ENCODE measurements at regions not wholly inside any gene's neighbourhood (a gene's known extent, or its start where the extent isn't known, plus 50 kb on each side); places are given as distances from the start of the nearest gene placed in this dataset.
"Not testable (repeated sequence)": the region's sequence is repeated elsewhere in the genome, so short reads cannot be mapped to it uniquely, and the experiment has no call there.

DNA sequence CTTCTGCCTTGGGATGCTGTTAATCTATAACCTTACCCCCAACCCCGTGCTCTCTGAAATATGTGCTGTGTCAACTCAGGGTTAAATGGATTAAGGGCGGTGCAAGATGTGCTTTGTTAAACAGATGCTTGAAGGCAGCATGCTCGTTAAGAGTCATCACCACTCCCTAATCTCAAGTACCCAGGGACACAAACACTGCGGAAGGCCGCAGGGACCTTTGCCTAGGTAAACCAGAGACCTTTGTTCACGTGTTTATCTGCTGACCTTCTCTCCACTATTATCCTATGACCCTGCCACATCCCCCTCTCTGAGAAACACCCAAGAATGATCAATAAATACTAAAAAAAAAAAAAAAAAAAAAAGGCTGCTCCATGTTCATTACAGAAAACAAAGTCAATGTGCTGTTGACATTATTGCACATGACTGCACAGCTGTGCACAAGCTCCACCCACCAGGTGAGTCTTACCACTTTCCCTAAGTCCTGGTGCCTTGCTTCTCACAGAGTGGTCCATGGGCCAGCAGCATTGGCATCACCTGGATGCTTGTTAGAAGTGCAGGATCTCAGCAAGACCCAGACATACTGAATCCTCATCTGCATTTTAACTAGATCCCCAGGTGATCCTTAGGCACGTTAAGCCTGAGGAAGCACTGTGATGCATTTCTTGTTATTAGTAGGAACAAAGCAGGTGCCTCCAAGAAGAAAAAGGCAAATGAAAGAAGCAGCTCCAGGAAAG lies 127.0 kb downstream of the TMX1 start:
- not testable (repeated sequence) for H3K4me1 Mint-ChIP-seq (ENCODE audit: low read depth); H3K9me3 Mint-ChIP-seq (ENCODE audit: low read depth)

DNA sequence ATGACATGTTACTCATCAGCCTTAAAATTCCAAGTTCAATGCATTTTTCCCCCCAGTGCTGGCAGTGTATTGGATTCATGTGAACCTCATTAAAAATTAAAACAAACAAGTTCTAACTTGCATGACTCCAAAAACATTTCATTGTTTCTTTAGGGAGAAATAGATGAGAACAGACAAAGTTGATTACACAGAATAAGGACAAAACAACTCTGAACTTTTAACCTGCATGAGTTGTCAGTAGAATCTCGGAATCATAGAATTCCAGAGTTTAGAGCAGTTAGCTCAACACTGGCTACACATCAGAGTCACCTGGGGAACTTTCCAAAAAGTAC lies 127.5 kb downstream of the TMX1 start:
- Mint-ChIP-seq H3K27me3 (peaks cover 7% of the 10 kb centered on the region), H3K4me3 (no peak overlapping the region), H3K36me3 (no peaks in the 10 kb centered on the region), H3K9me3 (ENCODE audit: low read depth) (no peaks in the 10 kb centered on the region), H3K4me1 (ENCODE audit: low read depth) (no peaks in the 10 kb centered on the region), H3K27ac (no peak overlapping the region)

More for the DNA sequence above, 127.0 kb downstream of the TMX1 start:
- H3K4me3 Mint-ChIP-seq, H3K27me3 Mint-ChIP-seq, H3K27ac Mint-ChIP-seq, H3K36me3 Mint-ChIP-seq: not testable (repeated sequence)

GRCh38 chr14:51368721-51369163 lies 128.7 kb downstream of the TMX1 start:
- peaks cover 9% of the 10 kb centered on the region for H3K27me3 Mint-ChIP-seq
- no peak overlapping the region for H3K27ac Mint-ChIP-seq
- H3K4me1 Mint-ChIP-seq (ENCODE audit: low read depth) = no peaks in the 10 kb centered on the region
- H3K36me3 Mint-ChIP-seq = no peaks in the 10 kb centered on the region
- no peaks in the 10 kb centered on the region for H3K9me3 Mint-ChIP-seq (ENCODE audit: low read depth)
- no peak overlapping the region for H3K4me3 Mint-ChIP-seq

- Mint-ChIP-seq H3K27me3 (peaks cover 9% of the 10 kb centered on the region), H3K4me1 (ENCODE audit: low read depth) (no peaks in the 10 kb centered on the region), H3K27ac (no peak overlapping the region), H3K36me3 (no peaks in the 10 kb centered on the region), H3K4me3 (no peak overlapping the region), H3K9me3 (ENCODE audit: low read depth) (no peaks in the 10 kb centered on the region)
Observed at GRCh38 chr14:51369814-51370213, 129.8 kb downstream of the TMX1 start.

- H3K4me1 Mint-ChIP-seq (ENCODE audit: low read depth) = no peaks in the 10 kb centered on the region
- H3K27me3 Mint-ChIP-seq = peaks cover 9% of the 10 kb centered on the region
- no peaks in the 10 kb centered on the region for H3K9me3 Mint-ChIP-seq (ENCODE audit: low read depth)
- H3K4me3 Mint-ChIP-seq = no peak overlapping the region
- no peak overlapping the region for H3K27ac Mint-ChIP-seq
- H3K36me3 Mint-ChIP-seq = no peaks in the 10 kb centered on the region
Observed at GRCh38 chr14:51370758-51371386, 130.8 kb downstream of the TMX1 start.

GRCh38 chr14:51377186-51377585 lies 137.1 kb downstream of the TMX1 start:
- H3K9me3 Mint-ChIP-seq (ENCODE audit: low read depth); H3K4me1 Mint-ChIP-seq (ENCODE audit: low read depth); H3K36me3 Mint-ChIP-seq; H3K27ac Mint-ChIP-seq; H3K27me3 Mint-ChIP-seq; H3K4me3 Mint-ChIP-seq: not testable (repeated sequence)

DNA sequence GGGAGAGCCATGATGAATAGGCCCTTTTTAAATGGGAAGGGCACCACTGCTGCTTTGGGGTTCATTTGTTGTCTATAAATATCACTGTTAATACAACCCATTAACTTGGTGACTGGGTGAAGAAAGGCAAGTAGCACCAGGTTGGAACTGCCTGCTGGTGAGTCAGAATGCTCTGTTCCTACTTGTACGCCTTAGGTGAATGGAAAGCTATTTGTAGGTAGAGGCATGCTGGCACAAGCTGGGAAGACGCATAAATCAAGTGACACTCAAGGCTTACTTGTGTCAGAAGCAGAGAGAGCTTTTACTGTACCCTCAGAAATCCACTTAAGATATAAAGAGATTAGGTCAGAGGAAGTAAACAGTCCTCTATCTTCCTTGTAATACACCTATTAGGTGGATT lies 142.5 kb downstream of the TMX1 start:
- Mint-ChIP-seq H3K27ac (no peak overlapping the region), H3K27me3 (peaks cover 2% of the 10 kb centered on the region), H3K36me3 (no peaks in the 10 kb centered on the region), H3K9me3 (ENCODE audit: low read depth) (no peaks in the 10 kb centered on the region), H3K4me3 (no peak overlapping the region), H3K4me1 (ENCODE audit: low read depth) (no peaks in the 10 kb centered on the region)

GRCh38 chr14:51386411-51386810 lies 146.4 kb downstream of the TMX1 start:
- Mint-ChIP-seq H3K4me3 (no peak overlapping the region), H3K36me3 (no peaks in the 10 kb centered on the region), H3K9me3 (ENCODE audit: low read depth) (peaks cover 3% of the 10 kb centered on the region), H3K27me3 (peaks cover 2% of the 10 kb centered on the region), H3K27ac (no peak overlapping the region), H3K4me1 (ENCODE audit: low read depth) (no peaks in the 10 kb centered on the region)

DNA sequence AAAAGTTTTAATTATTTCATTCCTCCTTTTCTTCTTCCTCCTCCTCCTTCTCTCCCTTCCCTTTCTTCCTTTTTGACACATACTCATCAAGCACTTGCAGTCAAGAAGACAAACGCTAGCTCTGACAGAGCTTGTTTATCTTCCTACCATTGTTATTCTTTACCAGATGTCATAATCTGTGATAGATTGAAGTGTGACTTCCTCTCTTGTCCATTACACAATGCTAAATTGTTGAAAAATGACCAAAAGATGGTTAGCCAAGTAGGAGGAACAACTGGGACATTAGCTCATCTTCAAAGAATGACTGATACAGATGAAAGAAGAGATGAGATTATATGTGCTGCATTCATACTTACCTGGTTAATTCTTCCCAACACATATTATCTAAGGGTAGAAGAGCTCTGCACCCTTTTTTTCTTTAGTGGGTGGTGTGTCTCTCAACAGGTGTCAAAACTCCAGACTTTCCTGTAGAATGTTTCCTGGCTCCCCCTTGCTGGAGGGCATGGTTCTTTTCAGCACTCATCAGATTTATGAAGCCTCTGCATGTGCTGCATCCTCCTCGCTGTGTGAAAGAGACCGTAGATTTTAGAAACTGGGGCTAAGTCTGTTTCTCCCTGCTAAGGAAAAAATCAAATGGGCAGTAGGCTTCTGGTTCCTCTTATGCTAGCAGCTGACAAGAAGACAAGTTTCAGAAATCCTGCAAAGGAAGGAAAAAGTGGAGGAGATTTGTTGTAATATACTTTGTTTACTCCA lies 147.1 kb downstream of the TMX1 start:
- H3K27me3 Mint-ChIP-seq = peaks cover 2% of the 10 kb centered on the region
- H3K4me3 Mint-ChIP-seq = no peak overlapping the region
- no peaks in the 10 kb centered on the region for H3K4me1 Mint-ChIP-seq (ENCODE audit: low read depth)
- no peaks in the 10 kb centered on the region for H3K36me3 Mint-ChIP-seq
- peaks cover 3% of the 10 kb centered on the region for H3K9me3 Mint-ChIP-seq (ENCODE audit: low read depth)
- H3K27ac Mint-ChIP-seq = no peak overlapping the region

GRCh38 chr14:51392416-51392815 lies 152.4 kb downstream of the TMX1 start:
- H3K4me1 Mint-ChIP-seq (ENCODE audit: low read depth) = no peaks in the 10 kb centered on the region
- no peak overlapping the region for H3K27ac Mint-ChIP-seq
- H3K27me3 Mint-ChIP-seq = peaks cover 1% of the 10 kb centered on the region
- no peak overlapping the region for H3K4me3 Mint-ChIP-seq
- no peaks in the 10 kb centered on the region for H3K36me3 Mint-ChIP-seq
- H3K9me3 Mint-ChIP-seq (ENCODE audit: low read depth) = peaks cover 3% of the 10 kb centered on the region

- H3K36me3 Mint-ChIP-seq = no peaks in the 10 kb centered on the region
- H3K4me3 Mint-ChIP-seq = no peak overlapping the region
- no peaks in the 10 kb centered on the region for H3K4me1 Mint-ChIP-seq (ENCODE audit: low read depth)
- H3K27ac Mint-ChIP-seq = no peak overlapping the region
- H3K27me3 Mint-ChIP-seq = peaks cover 4% of the 10 kb centered on the region
- H3K9me3 Mint-ChIP-seq (ENCODE audit: low read depth) = peaks cover 3% of the 10 kb centered on the region
Observed at GRCh38 chr14:51394384-51394783, 154.3 kb downstream of the TMX1 start.

DNA sequence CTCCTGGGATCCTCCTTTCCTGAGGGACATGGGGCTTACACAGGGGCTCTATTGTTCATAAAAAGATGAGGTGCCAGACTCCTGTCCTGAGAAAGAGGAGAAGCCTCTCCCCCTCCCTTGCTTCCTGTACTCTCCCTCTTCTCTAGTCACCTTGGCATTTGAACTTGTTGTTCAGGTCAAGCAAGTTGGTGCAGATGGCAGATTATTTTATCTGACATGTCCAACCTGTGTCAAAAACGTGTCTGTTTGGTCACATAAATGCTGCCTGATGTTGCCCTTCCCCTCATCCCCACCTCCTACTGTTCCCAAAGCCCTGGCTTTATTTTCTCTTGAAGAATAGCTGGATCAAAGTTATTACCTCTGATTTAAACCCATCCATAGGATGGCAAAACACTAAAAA lies 154.8 kb downstream of the TMX1 start:
- Mint-ChIP-seq H3K4me1 (ENCODE audit: low read depth) (no peaks in the 10 kb centered on the region), H3K27me3 (peaks cover 4% of the 10 kb centered on the region), H3K27ac (no peak overlapping the region), H3K36me3 (no peaks in the 10 kb centered on the region), H3K4me3 (no peak overlapping the region), H3K9me3 (ENCODE audit: low read depth) (peaks cover 3% of the 10 kb centered on the region)

DNA sequence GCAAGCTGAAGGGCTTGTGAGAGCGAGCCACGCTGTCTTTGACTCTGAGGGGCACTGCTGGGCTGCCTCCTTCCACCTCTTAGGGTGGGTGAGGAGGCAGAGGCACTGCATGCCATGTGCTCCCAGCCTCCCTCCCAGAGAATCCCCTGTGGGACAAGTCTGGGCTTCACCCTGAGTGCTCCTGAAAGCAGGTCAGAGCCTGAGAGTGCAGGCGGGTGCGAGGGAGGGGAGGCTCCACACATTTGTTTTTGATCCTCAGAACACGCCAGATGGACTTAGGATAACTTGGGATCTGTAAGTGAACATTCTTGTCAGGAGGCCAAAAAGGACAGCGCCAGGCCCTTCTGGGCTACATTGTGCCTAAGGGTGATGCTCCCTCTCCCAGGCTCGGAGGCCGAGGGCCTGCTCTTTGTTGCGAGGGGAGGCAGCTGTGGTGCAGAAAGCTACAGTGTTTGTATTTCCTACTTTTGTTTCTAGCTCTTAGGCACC lies 155.4 kb downstream of the TMX1 start:
- no peaks in the 10 kb centered on the region for H3K36me3 Mint-ChIP-seq
- H3K4me1 Mint-ChIP-seq (ENCODE audit: low read depth) = no peaks in the 10 kb centered on the region

DNA sequence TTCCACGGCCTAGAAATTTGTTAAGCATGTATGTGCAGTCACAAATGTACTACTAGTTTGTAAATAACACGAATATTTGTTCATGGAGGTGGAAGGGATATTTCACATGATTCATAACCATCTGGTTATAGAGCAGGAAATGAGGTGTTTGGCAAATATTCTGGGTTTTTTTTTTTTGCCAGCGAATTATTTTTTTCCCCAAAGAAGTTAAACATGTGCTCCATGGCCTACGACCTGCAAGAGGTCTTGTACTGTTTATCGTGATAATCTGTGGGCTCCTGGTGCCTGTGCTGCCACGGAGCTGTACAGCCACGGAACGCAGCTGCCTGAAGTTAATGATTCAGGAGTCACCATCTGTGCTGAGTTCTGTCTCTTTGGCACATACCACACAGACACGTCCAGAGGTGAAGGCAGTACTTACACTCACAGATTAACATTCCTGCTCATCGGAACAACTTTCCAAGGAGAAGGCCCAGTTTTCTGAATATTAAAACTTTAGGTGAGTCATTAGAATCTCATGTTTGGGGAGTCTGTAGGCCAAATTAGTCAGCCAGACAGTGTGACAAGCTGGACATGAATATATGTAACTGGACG lies 156.3 kb downstream of the TMX1 start:
- H3K9me3 Mint-ChIP-seq (ENCODE audit: low read depth) = no peaks in the 10 kb centered on the region
- no peak overlapping the region for H3K4me3 Mint-ChIP-seq
- H3K4me1 Mint-ChIP-seq (ENCODE audit: low read depth) = no peaks in the 10 kb centered on the region
- no peak overlapping the region for H3K27ac Mint-ChIP-seq
- no peaks in the 10 kb centered on the region for H3K36me3 Mint-ChIP-seq
- H3K27me3 Mint-ChIP-seq = peaks cover 3% of the 10 kb centered on the region

More for the DNA sequence above, 155.4 kb downstream of the TMX1 start:
- Mint-ChIP-seq H3K4me3 (no peak overlapping the region), H3K9me3 (ENCODE audit: low read depth) (no peaks in the 10 kb centered on the region), H3K27ac (no peak overlapping the region), H3K27me3 (peaks cover 3% of the 10 kb centered on the region)

DNA sequence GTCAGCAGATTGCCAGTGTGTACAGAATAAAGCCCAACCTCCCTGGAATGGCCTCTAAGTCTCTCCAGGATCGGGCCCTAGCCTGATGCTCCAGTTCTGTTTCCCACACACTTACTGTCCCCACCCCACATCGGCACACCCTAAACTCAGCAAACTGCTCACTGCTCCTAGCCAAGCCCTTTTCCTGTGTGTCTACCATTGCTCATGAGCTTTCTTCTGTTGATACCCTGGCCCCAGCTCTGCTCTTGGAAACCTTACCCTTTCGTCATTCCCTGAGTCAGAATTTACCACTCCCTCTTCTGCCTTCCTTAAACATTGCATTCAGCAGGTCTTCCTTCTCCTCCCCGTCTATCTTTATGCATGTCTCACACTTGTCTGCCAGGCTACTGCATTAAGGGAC lies 158.9 kb downstream of the TMX1 start:
- Mint-ChIP-seq H3K36me3 (no peaks in the 10 kb centered on the region), H3K27ac (no peak overlapping the region), H3K27me3 (peaks cover 3% of the 10 kb centered on the region), H3K4me3 (no peak overlapping the region), H3K4me1 (ENCODE audit: low read depth) (no peaks in the 10 kb centered on the region), H3K9me3 (ENCODE audit: low read depth) (no peaks in the 10 kb centered on the region)

Measured in activated naive CD8-positive, alpha-beta T cell (primary cell).